Neural progenitor cell (in vitro differentiated cells): ENCODE measurements at regions not wholly inside any gene's neighbourhood (a gene's known extent, or its start where the extent isn't known, plus 50 kb on each side); places are given as distances from the start of the nearest gene placed in this dataset.

Experiments used
- EZH2 ChIP-seq: fragments of 200-600 bp; sonication (generic); IDR thresholded peaks from 2 replicates; pipeline ENCODE4 v1.6.1; 2017; ENCODE audit warnings: antibody characterized with exemption, mild to moderate bottlenecking, moderate library complexity
- TF ChIP-seq, protein P1 (sequence below): fragments of 200-600 bp; sonication (generic); IDR thresholded peaks from 2 replicates; pipeline ENCODE4 v1.5.1; 2017; ENCODE audit warnings: antibody characterized with exemption, mild to moderate bottlenecking

- TF ChIP-seq, protein P1, sequence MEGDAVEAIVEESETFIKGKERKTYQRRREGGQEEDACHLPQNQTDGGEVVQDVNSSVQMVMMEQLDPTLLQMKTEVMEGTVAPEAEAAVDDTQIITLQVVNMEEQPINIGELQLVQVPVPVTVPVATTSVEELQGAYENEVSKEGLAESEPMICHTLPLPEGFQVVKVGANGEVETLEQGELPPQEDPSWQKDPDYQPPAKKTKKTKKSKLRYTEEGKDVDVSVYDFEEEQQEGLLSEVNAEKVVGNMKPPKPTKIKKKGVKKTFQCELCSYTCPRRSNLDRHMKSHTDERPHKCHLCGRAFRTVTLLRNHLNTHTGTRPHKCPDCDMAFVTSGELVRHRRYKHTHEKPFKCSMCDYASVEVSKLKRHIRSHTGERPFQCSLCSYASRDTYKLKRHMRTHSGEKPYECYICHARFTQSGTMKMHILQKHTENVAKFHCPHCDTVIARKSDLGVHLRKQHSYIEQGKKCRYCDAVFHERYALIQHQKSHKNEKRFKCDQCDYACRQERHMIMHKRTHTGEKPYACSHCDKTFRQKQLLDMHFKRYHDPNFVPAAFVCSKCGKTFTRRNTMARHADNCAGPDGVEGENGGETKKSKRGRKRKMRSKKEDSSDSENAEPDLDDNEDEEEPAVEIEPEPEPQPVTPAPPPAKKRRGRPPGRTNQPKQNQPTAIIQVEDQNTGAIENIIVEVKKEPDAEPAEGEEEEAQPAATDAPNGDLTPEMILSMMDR: no peak
- TF ChIP-seq EZH2: no peak
Measured at GRCh38 chr10:114771157-114771556, 50.4 kb upstream of the FHIP2A start.
